Upper lobe of left lung (tissue), 6 donors: ENCODE measurements at regions not wholly inside any gene's neighbourhood (a gene's known extent, or its start where the extent isn't known, plus 50 kb on each side); places are given as distances from the start of the nearest gene placed in this dataset.
A peak's percentile ranks its signal among the peaks of the same experiment; 100 is the strongest.
"Not testable (repeated sequence)": the region's sequence is repeated elsewhere in the genome, so short reads cannot be mapped to it uniquely, and the experiment has no call there.

Source experiments
- ATAC-seq, 2 donors: fragments of 200-7000 bp; cut with Tn5 transposase; one replicate each; pipeline ENCODE4 v1.9.1; 2022; ENCODE audit warnings: mild to moderate bottlenecking in 2 of 2, moderate library complexity in 2 of 2; ENCODE audit not compliant: low FRiP score in 2 of 2
- DNase-seq, 2 donors: peaks; one replicate each; pipeline ENCODE4 v3.0.0-alpha.2; 2019 to 2020
- H3K27ac ChIP-seq, 4 donors: fragments of 200-600 bp; sonication (generic); one replicate each; pipeline ENCODE4 v1.5.1; 2016 to 2019
- H3K27me3 ChIP-seq, 4 donors: fragments of 200-600 bp; sonication (generic); one replicate each; pipeline ENCODE4 v1.5.1; 2017 to 2019
- H3K36me3 ChIP-seq, 4 donors: fragments of 200-600 bp; sonication (generic); one replicate each; pipeline ENCODE4 v1.5.1; 2016 to 2019
- H3K4me1 ChIP-seq, 4 donors: fragments of 200-600 bp; sonication (generic); one replicate each; pipeline ENCODE4 v1.5.1; 2018 to 2019
- H3K4me3 ChIP-seq, 4 donors: fragments of 200-600 bp; sonication (generic); one replicate each; pipeline ENCODE4 v1.5.1; 2017 to 2019; ENCODE audit warnings: mild to moderate bottlenecking in 2 of 4, moderate library complexity in 1 of 4
- H3K9me3 ChIP-seq, 4 donors: fragments of 200-600 bp; sonication (generic); one replicate each; pipeline ENCODE4 v1.5.1; 2018 to 2019
- EP300 ChIP-seq, 4 donors: sonication (generic); formaldehyde crosslinking; IDR thresholded peaks; one replicate each; pipeline ENCODE4 v1.5.1; 2017; ENCODE audit warnings: antibody characterized with exemption in 4 of 4, control low read depth in 2 of 4
- POLR2A ChIP-seq, 4 donors: fragments of 450-650 bp; IDR thresholded peaks; one replicate each; pipeline ENCODE4 v1.5.1; 2016 to 2017; ENCODE audit warnings: antibody characterized with exemption in 4 of 4, mild to moderate bottlenecking in 2 of 4
- POLR2AphosphoS5 ChIP-seq, 2 donors: sonication (generic); formaldehyde crosslinking; IDR thresholded peaks; one replicate each; pipeline ENCODE4 v1.5.1; 2017; ENCODE audit warnings: antibody characterized with exemption in 2 of 2
- WGBS, 2 donors: methylation state at CpG; one replicate each; pipeline ENCODE4 v1.1.5; 2017 to 2018; 5-methylcytosine and 5-hydroxymethylcytosine counted together
- TF ChIP-seq, protein P1 (sequence below), 6 experiments: fragments of 450-650 bp in 4 of 6; fragments of 200-600 bp in 2 of 6; sonication (generic) in 2 of 6; IDR thresholded peaks; one replicate each; pipeline ENCODE4 v1.5.1; 2016 to 2019; ENCODE audit warnings: antibody characterized with exemption in 6 of 6
- donor health status: DM: no; HTN: no; CAD: no; lungs with moderate emphysema.
- donor health status: DM: no; HTN: yes; CAD: no; lungs with severe emphysema.

DNA sequence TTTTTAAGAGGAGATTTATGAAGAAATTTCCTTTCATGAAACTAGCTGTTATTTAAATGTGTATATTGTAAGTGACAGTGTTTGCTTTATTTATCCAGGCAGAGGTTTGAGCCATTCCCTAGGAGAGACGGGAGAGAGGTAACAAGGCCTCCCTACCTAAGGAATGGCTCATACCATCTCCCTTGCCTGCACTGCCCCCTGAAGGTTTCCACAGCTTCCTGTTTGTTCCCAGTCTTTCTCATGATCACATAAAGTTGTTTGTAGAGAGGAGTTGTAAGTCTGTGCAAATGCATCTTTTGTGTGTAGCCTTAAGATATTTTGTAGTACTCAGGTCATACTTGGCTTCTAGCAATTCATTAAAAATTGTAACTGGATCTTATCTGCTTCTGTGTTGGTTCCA lies 1504.5 kb upstream of the PCDH10 start:
- Histone ChIP-seq H3K36me3 (no peaks in the 10 kb centered on the region), H3K9me3 (no peaks in the 10 kb centered on the region), H3K4me3 (no peak overlapping the region), H3K27me3 (no peaks in the 10 kb centered on the region), H3K4me1 (no peaks in the 10 kb centered on the region), H3K27ac (no peak overlapping the region)
- TF ChIP-seq EP300 (IDR thresholded peaks at IDR 0.05) (no peak), POLR2AphosphoS5 (IDR thresholded peaks at IDR 0.05) (no peak), POLR2A (IDR thresholded peaks at IDR 0.05) (no peak)
- TF ChIP-seq, protein P1, sequence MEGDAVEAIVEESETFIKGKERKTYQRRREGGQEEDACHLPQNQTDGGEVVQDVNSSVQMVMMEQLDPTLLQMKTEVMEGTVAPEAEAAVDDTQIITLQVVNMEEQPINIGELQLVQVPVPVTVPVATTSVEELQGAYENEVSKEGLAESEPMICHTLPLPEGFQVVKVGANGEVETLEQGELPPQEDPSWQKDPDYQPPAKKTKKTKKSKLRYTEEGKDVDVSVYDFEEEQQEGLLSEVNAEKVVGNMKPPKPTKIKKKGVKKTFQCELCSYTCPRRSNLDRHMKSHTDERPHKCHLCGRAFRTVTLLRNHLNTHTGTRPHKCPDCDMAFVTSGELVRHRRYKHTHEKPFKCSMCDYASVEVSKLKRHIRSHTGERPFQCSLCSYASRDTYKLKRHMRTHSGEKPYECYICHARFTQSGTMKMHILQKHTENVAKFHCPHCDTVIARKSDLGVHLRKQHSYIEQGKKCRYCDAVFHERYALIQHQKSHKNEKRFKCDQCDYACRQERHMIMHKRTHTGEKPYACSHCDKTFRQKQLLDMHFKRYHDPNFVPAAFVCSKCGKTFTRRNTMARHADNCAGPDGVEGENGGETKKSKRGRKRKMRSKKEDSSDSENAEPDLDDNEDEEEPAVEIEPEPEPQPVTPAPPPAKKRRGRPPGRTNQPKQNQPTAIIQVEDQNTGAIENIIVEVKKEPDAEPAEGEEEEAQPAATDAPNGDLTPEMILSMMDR (IDR thresholded peaks at IDR 0.05) = no peak
- DNase-seq = no peak
- 50 to 59% methylated on average over 1 of the region's 1 CpG for WGBS, 2 donors
- no peak for ATAC-seq

DNA sequence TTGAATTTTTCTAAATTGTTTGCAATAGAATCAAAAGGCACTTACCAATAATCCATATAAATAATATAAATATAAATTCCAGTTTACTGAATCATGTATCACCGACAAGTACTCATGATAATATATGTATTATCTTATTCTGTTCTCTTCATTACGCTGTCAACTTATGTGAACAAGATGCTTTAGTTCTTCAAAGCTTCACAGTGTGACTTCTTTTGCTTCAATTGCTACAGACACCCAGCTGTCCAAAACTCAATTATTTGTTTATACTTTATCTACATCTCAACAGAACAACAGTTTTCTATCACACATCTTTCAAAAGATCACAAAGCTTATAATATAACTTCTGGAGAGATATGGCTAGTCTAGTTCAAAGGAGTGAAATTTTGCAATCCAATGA lies 1499.9 kb upstream of the PCDH10 start:
- H3K4me1 ChIP-seq = no peaks in the 10 kb centered on the region
- no peaks in the 10 kb centered on the region for H3K36me3 ChIP-seq
- H3K9me3 ChIP-seq = no peaks in the 10 kb centered on the region
- ATAC-seq (no peak), DNase-seq (no peak)
- WGBS, 2 donors = 81 to 89% methylated on average over 2 of the region's 2 CpGs
- no peak overlapping the region for H3K4me3 ChIP-seq
- TF ChIP-seq POLR2A (IDR thresholded peaks at IDR 0.05) = no peak
- no peak for TF ChIP-seq EP300 (IDR thresholded peaks at IDR 0.05)
- TF ChIP-seq, protein P1 (IDR thresholded peaks at IDR 0.05) = no peak
- TF ChIP-seq POLR2AphosphoS5 (IDR thresholded peaks at IDR 0.05) = no peak
- no peak overlapping the region for H3K27ac ChIP-seq
- H3K27me3 ChIP-seq = no peaks in the 10 kb centered on the region

DNA sequence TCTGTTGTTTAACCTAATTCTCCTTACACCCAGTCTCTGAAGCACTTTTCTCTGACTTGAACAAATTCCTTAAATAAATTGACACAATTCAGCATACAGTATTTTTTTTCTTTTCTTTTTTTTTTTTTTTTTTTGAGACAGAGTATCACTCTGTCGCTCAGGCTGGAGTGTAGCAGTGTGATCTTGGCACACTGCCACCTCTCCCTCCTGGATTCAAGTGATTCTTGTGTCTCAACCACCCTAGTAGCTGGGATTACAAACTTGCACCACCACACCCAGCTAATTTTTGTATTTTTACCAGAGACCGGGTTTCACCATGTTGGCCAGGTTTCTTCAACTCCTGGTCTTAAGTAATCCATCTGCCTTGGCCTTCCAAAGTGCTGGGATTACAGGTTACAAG lies 1498.1 kb upstream of the PCDH10 start:
- 67 to 74% methylated on average over 2 of the region's 2 CpGs for WGBS, 2 donors
- no peaks in the 10 kb centered on the region for H3K9me3 ChIP-seq
- H3K36me3 ChIP-seq = no peaks in the 10 kb centered on the region
- H3K4me1 ChIP-seq = no peaks in the 10 kb centered on the region
- no peak overlapping the region for H3K27ac ChIP-seq
- DNase-seq (no peak), ATAC-seq (no peak)
- no peak overlapping the region for H3K4me3 ChIP-seq
- no peak for TF ChIP-seq EP300 (IDR thresholded peaks at IDR 0.05)
- no peak for TF ChIP-seq POLR2A (IDR thresholded peaks at IDR 0.05)
- TF ChIP-seq POLR2AphosphoS5 (IDR thresholded peaks at IDR 0.05) = no peak
- TF ChIP-seq, protein P1 (IDR thresholded peaks at IDR 0.05) = no peak
- no peaks in the 10 kb centered on the region for H3K27me3 ChIP-seq

DNA sequence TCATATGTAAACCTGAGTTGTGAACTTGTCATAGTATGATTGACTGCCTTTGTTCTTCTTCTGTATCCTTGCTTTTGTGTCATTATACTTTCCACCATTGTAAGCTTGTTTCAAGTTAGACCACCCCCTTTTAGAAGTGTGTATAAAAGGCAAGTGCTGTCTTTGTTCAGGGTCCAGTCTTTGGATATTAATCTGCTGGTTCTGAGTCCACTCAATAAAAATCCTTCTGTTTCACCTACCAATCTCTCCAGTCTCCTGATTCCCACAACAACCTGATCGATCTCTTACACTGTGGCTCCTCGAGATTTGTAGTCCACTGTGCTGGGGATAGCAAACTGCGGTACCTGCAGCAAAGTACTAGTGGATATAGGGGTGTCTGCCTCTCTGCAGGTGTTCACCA lies 1465.8 kb upstream of the PCDH10 start:
- not testable (repeated sequence) for H3K27me3 ChIP-seq, DNase-seq, H3K4me1 ChIP-seq, ATAC-seq, H3K4me3 ChIP-seq, H3K36me3 ChIP-seq, H3K27ac ChIP-seq
- H3K9me3 ChIP-seq = peaks cover 0 to 13% (median 1%) of the 10 kb centered on the region in 4 donors
- 72% methylated on average over 3 of the region's 3 CpGs for WGBS, 2 donors

DNA sequence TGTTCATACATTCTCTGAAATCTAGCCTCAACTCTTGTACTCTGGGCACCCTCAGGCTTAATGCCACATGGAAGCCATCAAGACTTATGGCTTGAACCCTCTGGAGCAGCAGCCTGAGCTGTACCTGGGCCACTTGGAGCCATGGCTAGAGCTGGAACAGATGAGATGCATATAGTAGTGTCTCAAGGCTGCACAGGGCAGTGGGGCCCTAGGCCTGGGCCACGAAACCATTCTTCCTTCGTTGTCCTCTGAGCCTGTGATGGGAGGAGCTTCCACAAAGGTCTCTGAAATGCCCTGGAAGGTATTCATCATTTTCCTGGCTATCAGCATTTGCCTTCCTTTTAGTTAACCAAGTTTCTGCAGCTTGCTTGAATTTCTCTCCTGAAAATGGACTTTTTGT lies 1427.2 kb upstream of the PCDH10 start:
- Histone ChIP-seq H3K27ac (no peak overlapping the region), H3K4me3 (no peak overlapping the region), H3K36me3 (no peaks in the 10 kb centered on the region), H3K4me1 (no peaks in the 10 kb centered on the region), H3K27me3 (no peaks in the 10 kb centered on the region), H3K9me3 (no peaks in the 10 kb centered on the region)
- no peak for DNase-seq
- no peak for ATAC-seq
- no peak for TF ChIP-seq POLR2AphosphoS5 (IDR thresholded peaks at IDR 0.05)
- TF ChIP-seq, protein P1 (IDR thresholded peaks at IDR 0.05) = no peak
- 61 to 88% methylated on average over 2 of the region's 2 CpGs for WGBS, 2 donors

DNA sequence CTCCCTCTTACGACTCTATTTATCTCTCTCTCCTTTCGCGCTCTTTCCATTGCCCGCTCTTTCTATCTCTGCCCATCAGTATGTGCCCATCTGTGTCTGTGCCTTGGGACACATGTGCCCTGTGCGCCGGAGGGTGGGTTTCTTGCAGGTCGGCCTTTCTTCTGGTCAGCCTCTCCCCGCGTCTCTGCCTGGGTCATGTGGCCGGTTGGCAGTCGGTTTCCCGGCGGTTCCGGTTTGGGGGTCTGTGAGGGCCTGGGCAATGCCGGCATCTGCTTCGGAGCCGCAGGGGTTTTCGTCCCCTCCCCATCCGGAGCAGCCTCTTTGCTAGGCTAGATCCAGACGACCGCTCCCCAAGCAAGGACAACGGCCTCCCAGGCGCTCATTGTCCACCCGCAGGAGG lies 1426.0 kb upstream of the PCDH10 start:
- not testable (repeated sequence) for H3K9me3 ChIP-seq, H3K36me3 ChIP-seq, H3K27me3 ChIP-seq, ATAC-seq, H3K27ac ChIP-seq, H3K4me3 ChIP-seq, H3K4me1 ChIP-seq
- peak in 1 of 2 donors; percentile 33 for DNase-seq
- WGBS, 2 donors = 98% methylated on average over 14 of the region's 24 CpGs

DNA sequence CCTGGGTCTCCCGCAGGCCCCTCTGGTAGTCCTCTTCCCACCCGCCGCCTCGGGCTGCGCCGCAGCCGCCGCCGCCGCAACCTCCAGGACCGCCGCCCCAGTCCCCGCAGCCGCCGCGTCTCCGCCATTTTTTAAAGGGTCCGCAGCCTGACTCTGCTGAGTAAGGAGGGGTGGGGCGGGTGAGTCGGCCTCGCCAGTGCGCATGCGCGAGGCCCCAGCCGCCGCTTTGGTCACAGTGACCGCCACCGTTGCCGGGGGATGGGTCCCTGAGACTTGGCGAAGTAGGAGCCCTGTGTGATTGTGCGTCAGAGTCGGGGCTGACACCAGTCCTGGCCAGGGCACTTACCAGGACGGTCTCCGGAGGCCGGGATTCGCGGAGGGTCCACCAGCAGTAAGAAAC lies 1424.2 kb upstream of the PCDH10 start:
- H3K27ac ChIP-seq, H3K36me3 ChIP-seq, H3K4me1 ChIP-seq, H3K4me3 ChIP-seq, H3K9me3 ChIP-seq, ATAC-seq, H3K27me3 ChIP-seq: not testable (repeated sequence)
- 100% methylated on average over 3 of the region's 37 CpGs; no CpG with 5 or more reads in 1 of the 2 donors for WGBS, 2 donors
- peak in 1 of 2 donors; percentile 23 for DNase-seq

DNA sequence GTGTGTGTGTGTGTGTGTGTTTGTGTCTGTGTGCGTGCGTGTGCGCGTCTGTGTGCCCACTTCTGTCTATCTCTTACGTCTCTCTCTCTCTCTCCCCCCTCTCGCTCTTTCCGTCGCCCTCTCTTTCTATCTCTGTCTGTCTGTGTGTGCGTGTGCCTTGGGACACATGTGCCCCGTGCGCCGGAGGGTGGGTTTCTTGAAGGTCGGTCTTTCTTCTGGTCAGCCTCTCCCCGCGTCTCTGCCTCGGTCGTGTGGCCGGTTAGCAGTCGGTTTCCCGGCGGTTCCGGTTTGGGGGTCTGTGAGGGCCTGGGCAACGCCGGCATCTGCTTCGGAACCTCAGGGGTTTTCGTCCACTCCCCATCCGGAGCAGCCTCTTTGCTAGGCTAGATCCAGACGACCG lies 1423.6 kb upstream of the PCDH10 start:
- not testable (repeated sequence) for DNase-seq, H3K4me1 ChIP-seq, H3K36me3 ChIP-seq, H3K27ac ChIP-seq, H3K9me3 ChIP-seq, ATAC-seq, H3K4me3 ChIP-seq, H3K27me3 ChIP-seq
- WGBS, 2 donors = 98% methylated on average over 24 of the region's 29 CpGs; no CpG with 5 or more reads in 1 of the 2 donors

DNA sequence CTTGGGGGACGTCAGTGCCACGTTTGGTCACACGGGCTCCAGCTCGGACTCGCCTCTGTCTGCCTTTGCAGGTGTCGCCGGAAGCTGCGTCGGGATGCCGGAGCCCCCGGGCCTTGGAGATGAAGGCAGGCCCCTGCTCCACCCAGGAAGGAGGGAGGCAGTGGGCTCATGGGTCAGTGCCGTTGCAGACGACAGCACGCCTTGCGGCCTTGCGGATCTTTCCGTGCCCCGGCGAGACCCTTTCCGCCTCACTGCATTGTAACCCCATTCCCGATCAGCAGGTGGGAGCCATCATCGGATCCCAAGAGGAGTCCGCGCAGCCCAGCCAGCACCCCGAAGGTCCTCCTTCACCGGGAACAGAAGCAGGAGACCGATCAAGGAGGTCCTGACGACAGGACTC lies 1422.2 kb upstream of the PCDH10 start:
- not testable (repeated sequence) for H3K9me3 ChIP-seq, H3K27ac ChIP-seq, H3K4me1 ChIP-seq, H3K4me3 ChIP-seq, H3K36me3 ChIP-seq, H3K27me3 ChIP-seq, ATAC-seq
- 88% methylated on average over 21 of the region's 28 CpGs; no CpG with 5 or more reads in 1 of the 2 donors for WGBS, 2 donors
- peak in 1 of 2 donors; percentile 75 for DNase-seq
